ENCODE measurements at regions not wholly inside any gene's neighbourhood (a gene's known extent, or its start where the extent isn't known, plus 50 kb on each side); places are given as distances from the start of the nearest gene placed in this dataset.

GRCh38 chr20:51154708-51155690 is 132.1 kb upstream of the KCNG1 start:
- Histone ChIP-seq H3K79me2 (ENCODE audit: insufficient read depth, low read length) (no peaks in the 10 kb centered on the region), H3K4me1 (ENCODE audit: insufficient read depth, low read length) (no peaks in the 10 kb centered on the region), H3K4me2 (ENCODE audit: insufficient read depth, low read length) (no peak overlapping the region), H2AFZ (ENCODE audit: low read length) (no peak overlapping the region), H3K27ac (ENCODE audit: low read depth, low read length) (no peak overlapping the region), H3K9me3 (ENCODE audit: low read depth, low read length) (no peaks in the 10 kb centered on the region), H3K27me3 (ENCODE audit: insufficient read depth, low read length) (peaks cover 79% of the 10 kb centered on the region), H4K20me1 (ENCODE audit: insufficient read depth, low read length) (no peaks in the 10 kb centered on the region), H3K36me3 (ENCODE audit: insufficient read depth, low read length) (no peaks in the 10 kb centered on the region), H3K4me3 (ENCODE audit: insufficient read depth, low read length) (no peak overlapping the region)
- DNase-seq (ENCODE audit: insufficient read length, low spot score, missing footprints), result no peak
- TF ChIP-seq CTCF (IDR thresholded peaks at IDR 0.05; ENCODE audit: extremely low read depth, low read depth, low read length), result no peak

- Histone ChIP-seq H3K4me2 (ENCODE audit: insufficient read depth, low read length) (no peak overlapping the region), H2AFZ (ENCODE audit: low read length) (no peak overlapping the region), H3K9me3 (ENCODE audit: low read depth, low read length) (no peaks in the 10 kb centered on the region), H3K36me3 (ENCODE audit: insufficient read depth, low read length) (no peaks in the 10 kb centered on the region), H3K27ac (ENCODE audit: low read depth, low read length) (no peak overlapping the region), H3K79me2 (ENCODE audit: insufficient read depth, low read length) (no peaks in the 10 kb centered on the region), H3K27me3 (ENCODE audit: insufficient read depth, low read length) (peaks cover 70% of the 10 kb centered on the region), H4K20me1 (ENCODE audit: insufficient read depth, low read length) (no peaks in the 10 kb centered on the region), H3K4me1 (ENCODE audit: insufficient read depth, low read length) (no peaks in the 10 kb centered on the region), H3K4me3 (ENCODE audit: insufficient read depth, low read length) (no peak overlapping the region)
- no peak for TF ChIP-seq CTCF (IDR thresholded peaks at IDR 0.05; ENCODE audit: extremely low read depth, low read depth, low read length)
- DNase-seq (ENCODE audit: insufficient read length, low spot score, missing footprints), result no peak
These were observed 131.2 kb upstream of the KCNG1 start for GRCh38 chr20:51153867-51154707.

GRCh38 chr20:51148941-51149340 is 126.0 kb upstream of the KCNG1 start:
- Histone ChIP-seq H3K4me3 (ENCODE audit: insufficient read depth, low read length) (no peak overlapping the region), H3K36me3 (ENCODE audit: insufficient read depth, low read length) (no peaks in the 10 kb centered on the region), H3K4me1 (ENCODE audit: insufficient read depth, low read length) (no peaks in the 10 kb centered on the region), H3K9me3 (ENCODE audit: low read depth, low read length) (no peaks in the 10 kb centered on the region), H4K20me1 (ENCODE audit: insufficient read depth, low read length) (no peaks in the 10 kb centered on the region), H3K27ac (ENCODE audit: low read depth, low read length) (no peak overlapping the region), H3K79me2 (ENCODE audit: insufficient read depth, low read length) (no peaks in the 10 kb centered on the region), H3K4me2 (ENCODE audit: insufficient read depth, low read length) (no peak overlapping the region), H3K27me3 (ENCODE audit: insufficient read depth, low read length) (peaks cover 61% of the 10 kb centered on the region), H2AFZ (ENCODE audit: low read length) (no peak overlapping the region)
- TF ChIP-seq CTCF (IDR thresholded peaks at IDR 0.05; ENCODE audit: extremely low read depth, low read depth, low read length), result no peak
- no peak for DNase-seq (ENCODE audit: insufficient read length, low spot score, missing footprints)

- Histone ChIP-seq H3K36me3 (ENCODE audit: insufficient read depth, low read length) (no peaks in the 10 kb centered on the region), H3K4me3 (ENCODE audit: insufficient read depth, low read length) (no peak overlapping the region), H2AFZ (ENCODE audit: low read length) (no peak overlapping the region), H3K4me1 (ENCODE audit: insufficient read depth, low read length) (no peaks in the 10 kb centered on the region), H3K27me3 (ENCODE audit: insufficient read depth, low read length) (peaks cover 36% of the 10 kb centered on the region), H3K79me2 (ENCODE audit: insufficient read depth, low read length) (no peaks in the 10 kb centered on the region), H3K9me3 (ENCODE audit: low read depth, low read length) (no peaks in the 10 kb centered on the region), H3K4me2 (ENCODE audit: insufficient read depth, low read length) (no peak overlapping the region), H3K27ac (ENCODE audit: low read depth, low read length) (no peak overlapping the region), H4K20me1 (ENCODE audit: insufficient read depth, low read length) (no peaks in the 10 kb centered on the region)
- no peak for TF ChIP-seq CTCF (IDR thresholded peaks at IDR 0.05; ENCODE audit: extremely low read depth, low read depth, low read length)
- no peak for DNase-seq (ENCODE audit: insufficient read length, low spot score, missing footprints)
These were observed 121.6 kb upstream of the KCNG1 start for GRCh38 chr20:51144476-51144875.

Measured in osteoblast (primary cell).